Astrocyte (in vitro differentiated cells and primary cell): ENCODE measurements at regions not wholly inside any gene's neighbourhood (a gene's known extent, or its start where the extent isn't known, plus 50 kb on each side); places are given as distances from the start of the nearest gene placed in this dataset.

Experiments
- DNase-seq: peaks from one replicate; pipeline ENCODE4 v3.0.0-alpha.2; 2010; ENCODE audit warnings: low read depth
- FAIRE-seq: peaks from 2 replicates; lab custom pipeline; 2011; peaks lifted over from hg19 to GRCh38; lab: Jason Lieb, UNC
- H2AFZ ChIP-seq: 2 replicates; pipeline ENCODE4 v1.6.0; 2012; ENCODE audit warnings: low read depth, low read length, inconsistent platforms
- H3K27ac ChIP-seq: 2 replicates; pipeline ENCODE4 v1.5.1; 2011; ENCODE audit warnings: low read depth, low read length, inconsistent platforms
- H3K27me3 ChIP-seq: 2 replicates; pipeline ENCODE4 v1.6.0; 2011; ENCODE audit warnings: low read length, inconsistent platforms; ENCODE audit not compliant: insufficient read depth
- H3K36me3 ChIP-seq: 2 replicates; pipeline ENCODE4 v1.5.1; 2011; ENCODE audit warnings: low read length, inconsistent platforms; ENCODE audit not compliant: insufficient read depth
- H3K4me1 ChIP-seq: 2 replicates; pipeline ENCODE4 v1.5.1; 2011; ENCODE audit warnings: low read length, inconsistent platforms; ENCODE audit not compliant: insufficient read depth
- H3K4me2 ChIP-seq: 2 replicates; pipeline ENCODE4 v1.6.0; 2012; ENCODE audit warnings: low read length, inconsistent platforms
- H3K4me3 ChIP-seq: 2 replicates; pipeline ENCODE4 v1.5.1; 2011; ENCODE audit warnings: low read depth, mild to moderate bottlenecking, low read length, inconsistent platforms; ENCODE audit not compliant: insufficient read depth
- H3K79me2 ChIP-seq: 2 replicates; pipeline ENCODE4 v1.6.0; 2012; ENCODE audit warnings: mild to moderate bottlenecking, low read length, inconsistent platforms; ENCODE audit not compliant: insufficient read depth
- H3K9ac ChIP-seq: 2 replicates; pipeline ENCODE4 v1.6.0; 2012; ENCODE audit warnings: mild to moderate bottlenecking, low read length, inconsistent platforms
- H3K9me3 ChIP-seq: 2 replicates; pipeline ENCODE4 v1.5.1; 2012; ENCODE audit warnings: low read depth, mild to moderate bottlenecking, low read length, inconsistent platforms; ENCODE audit not compliant: insufficient read depth
- H4K20me1 ChIP-seq: 2 replicates; pipeline ENCODE4 v1.6.0; 2012; ENCODE audit warnings: low read length, inconsistent platforms; ENCODE audit not compliant: insufficient read depth
- H3K27ac Mint-ChIP-seq: one replicate; pipeline ENCODE4 v1.8.0; 2021; ENCODE audit warnings: mild to moderate bottlenecking, mixed read lengths; ENCODE audit not compliant: unreplicated experiment
- H3K27me3 Mint-ChIP-seq: one replicate; pipeline ENCODE4 v1.8.0; 2021; ENCODE audit warnings: low read depth, mixed read lengths; ENCODE audit not compliant: unreplicated experiment
- H3K36me3 Mint-ChIP-seq: one replicate; pipeline ENCODE4 v1.8.0; 2021; ENCODE audit warnings: low read depth, mixed read lengths; ENCODE audit not compliant: unreplicated experiment
- H3K4me1 Mint-ChIP-seq: one replicate; pipeline ENCODE4 v1.8.0; 2021; ENCODE audit warnings: low read depth, mixed read lengths; ENCODE audit not compliant: unreplicated experiment
- H3K4me3 Mint-ChIP-seq: one replicate; pipeline ENCODE4 v1.8.0; 2021; ENCODE audit warnings: mild to moderate bottlenecking, moderate library complexity, mixed read lengths; ENCODE audit not compliant: unreplicated experiment
- H3K9me3 Mint-ChIP-seq: one replicate; pipeline ENCODE4 v1.8.0; 2021; ENCODE audit warnings: mild to moderate bottlenecking, mixed read lengths; ENCODE audit not compliant: unreplicated experiment
- CTCF ChIP-seq: IDR thresholded peaks from 2 replicates; pipeline ENCODE4 v1.5.1; 2011; ENCODE audit warnings: low read depth, mild to moderate bottlenecking, inconsistent platforms, low read length, moderate library complexity; ENCODE audit not compliant: insufficient read depth
- EZH2 ChIP-seq: IDR thresholded peaks from 2 replicates; pipeline ENCODE4 v1.6.1; 2012; ENCODE audit warnings: mild to moderate bottlenecking, low read length, inconsistent platforms; ENCODE audit not compliant: insufficient read depth

GRCh38 chr10:57098146-57098545, 737.1 kb upstream of the ZWINT start:
- no peaks in the 10 kb centered on the region for H3K27me3 Mint-ChIP-seq
- Histone ChIP-seq H3K4me2 (no peak overlapping the region), H3K4me3 (no peak overlapping the region), H3K4me1 (no peaks in the 10 kb centered on the region), H3K9me3 (peaks cover 10% of the 10 kb centered on the region), H2AFZ (no peak overlapping the region), H3K36me3 (no peaks in the 10 kb centered on the region), H3K9ac (no peak overlapping the region), H3K79me2 (no peaks in the 10 kb centered on the region), H3K27ac (no peak overlapping the region), H4K20me1 (no peaks in the 10 kb centered on the region), H3K27me3 (no peaks in the 10 kb centered on the region)
- no peak for FAIRE-seq
- no peaks in the 10 kb centered on the region for H3K9me3 Mint-ChIP-seq
- no peaks in the 10 kb centered on the region for H3K4me1 Mint-ChIP-seq
- DNase-seq = no peak
- no peaks in the 10 kb centered on the region for H3K36me3 Mint-ChIP-seq
- H3K27ac Mint-ChIP-seq = no peak overlapping the region
- TF ChIP-seq CTCF = no peak
- TF ChIP-seq EZH2 = no peak
- H3K4me3 Mint-ChIP-seq = no peak overlapping the region

- no peaks in the 10 kb centered on the region for H3K27me3 Mint-ChIP-seq
- no peaks in the 10 kb centered on the region for H3K4me1 Mint-ChIP-seq
- DNase-seq = no peak
Observed at GRCh38 chr10:57096044-57096443, 735.0 kb upstream of the ZWINT start.

More at GRCh38 chr10:57096044-57096443, 735.0 kb upstream of the ZWINT start:
- Histone ChIP-seq H3K27me3 (no peaks in the 10 kb centered on the region), H3K9me3 (peaks cover 10% of the 10 kb centered on the region), H3K79me2 (no peaks in the 10 kb centered on the region), H3K4me1 (no peaks in the 10 kb centered on the region), H3K4me3 (no peak overlapping the region), H3K27ac (no peak overlapping the region), H4K20me1 (no peaks in the 10 kb centered on the region), H3K9ac (no peak overlapping the region), H3K4me2 (no peak overlapping the region), H2AFZ (no peak overlapping the region), H3K36me3 (no peaks in the 10 kb centered on the region)
- Mint-ChIP-seq H3K27ac (no peak overlapping the region), H3K9me3 (no peaks in the 10 kb centered on the region), H3K4me3 (no peak overlapping the region), H3K36me3 (no peaks in the 10 kb centered on the region)
- no peak for TF ChIP-seq EZH2
- TF ChIP-seq CTCF = no peak
- FAIRE-seq = no peak
